ENCODE measurements at regions not wholly inside any gene's neighbourhood (a gene's known extent, or its start where the extent isn't known, plus 50 kb on each side); places are given as distances from the start of the nearest gene placed in this dataset.

- TF ChIP-seq ZBTB7A (IDR thresholded peaks at IDR 0.05; ENCODE audit: low read depth) = no peak
- no peak for TF ChIP-seq REST (IDR thresholded peaks at IDR 0.05; ENCODE audit: low read depth)
- no peak for TF ChIP-seq CREB1 (IDR thresholded peaks at IDR 0.05; ENCODE audit: low read depth)
- no peak for TF ChIP-seq RAD21 (IDR thresholded peaks at IDR 0.05; ENCODE audit: low read depth)
- TF ChIP-seq EP300 (IDR thresholded peaks at IDR 0.05; ENCODE audit: borderline replicate concordance) = no peak
- TF ChIP-seq TAF1 (IDR thresholded peaks at IDR 0.05; ENCODE audit: low read depth) = no peak
- no peak for TF ChIP-seq MAX (IDR thresholded peaks at IDR 0.05)
- no peak for TF ChIP-seq CEBPB (IDR thresholded peaks at IDR 0.05)
- TF ChIP-seq TEAD4 (IDR thresholded peaks at IDR 0.05) = no peak
- TF ChIP-seq FOXM1 (IDR thresholded peaks at IDR 0.05; ENCODE audit: borderline replicate concordance, low read depth) = no peak
- TF ChIP-seq TCF12 (IDR thresholded peaks at IDR 0.05; ENCODE audit: low read depth) = no peak
- TF ChIP-seq YY1 (IDR thresholded peaks at IDR 0.05; ENCODE audit: low read depth) = no peak
- TF ChIP-seq EGR1 (IDR thresholded peaks at IDR 0.05) = no peak
- no peak for TF ChIP-seq USF1 (IDR thresholded peaks at IDR 0.05)
- TF ChIP-seq NFIC (IDR thresholded peaks at IDR 0.05) = no peak
Observed at GRCh38 chr16:65287307-65287706, 165.4 kb upstream of the CDH11 start.

DNA sequence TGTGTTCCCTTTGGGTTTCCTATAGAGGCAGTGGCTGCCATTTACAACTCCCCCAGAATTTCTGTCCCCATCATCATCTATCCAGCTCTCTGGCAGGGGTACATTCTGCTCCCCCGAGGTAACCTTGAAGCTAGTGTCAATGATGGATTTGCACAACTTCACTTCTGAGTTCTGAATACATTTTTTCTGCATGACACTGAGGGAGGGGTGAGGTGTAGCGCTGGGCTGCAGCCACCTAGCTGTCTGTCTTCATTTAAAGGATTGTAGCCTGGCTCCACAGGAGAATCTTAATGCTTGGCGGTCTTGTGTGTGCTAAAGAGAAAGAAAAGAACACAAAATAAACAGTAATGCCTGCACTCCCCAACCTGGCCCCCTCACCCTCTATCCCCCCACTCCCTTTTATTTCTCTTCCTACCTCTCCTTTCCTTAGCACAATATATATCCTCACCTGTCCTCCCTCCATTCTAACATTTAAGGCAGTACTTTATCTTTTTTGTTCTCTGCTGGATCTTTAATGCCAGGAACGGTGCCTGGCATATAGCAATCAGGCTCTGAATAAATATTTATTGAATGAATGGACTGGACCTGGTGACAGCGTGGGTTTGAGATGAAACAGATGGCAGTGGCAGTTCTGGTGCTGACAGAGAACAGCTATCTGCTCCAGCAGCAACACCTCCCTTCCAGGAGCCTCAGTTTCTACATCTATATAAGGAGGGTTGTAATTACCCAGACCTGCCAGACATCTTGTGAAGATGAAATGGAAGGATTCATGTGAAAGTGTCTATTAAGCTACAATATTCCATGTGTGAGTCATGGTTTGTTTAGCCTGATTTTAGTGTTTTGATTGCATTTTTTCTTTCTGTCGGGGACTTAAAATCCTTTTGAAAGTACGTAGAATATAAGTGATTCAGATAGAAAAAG lies 163.5 kb upstream of the CDH11 start:
- no peak for TF ChIP-seq NFIC (IDR thresholded peaks at IDR 0.05)

- TF ChIP-seq FOXM1 (IDR thresholded peaks at IDR 0.05; ENCODE audit: borderline replicate concordance, low read depth) (no peak), NFIC (IDR thresholded peaks at IDR 0.05) (no peak), MAX (IDR thresholded peaks at IDR 0.05) (no peak), TEAD4 (IDR thresholded peaks at IDR 0.05) (no peak), USF1 (IDR thresholded peaks at IDR 0.05) (no peak), RAD21 (IDR thresholded peaks at IDR 0.05; ENCODE audit: low read depth) (no peak), EP300 (IDR thresholded peaks at IDR 0.05; ENCODE audit: borderline replicate concordance) (no peak), TCF12 (IDR thresholded peaks at IDR 0.05; ENCODE audit: low read depth) (no peak), CEBPB (IDR thresholded peaks at IDR 0.05) (no peak), REST (IDR thresholded peaks at IDR 0.05; ENCODE audit: low read depth) (no peak), ZBTB7A (IDR thresholded peaks at IDR 0.05; ENCODE audit: low read depth) (no peak), CREB1 (IDR thresholded peaks at IDR 0.05; ENCODE audit: low read depth) (no peak), TAF1 (IDR thresholded peaks at IDR 0.05; ENCODE audit: low read depth) (no peak), YY1 (IDR thresholded peaks at IDR 0.05; ENCODE audit: low read depth) (no peak), EGR1 (IDR thresholded peaks at IDR 0.05) (no peak)
Observed at GRCh38 chr16:65284626-65285025, 162.8 kb upstream of the CDH11 start.

- TF ChIP-seq YY1 (IDR thresholded peaks at IDR 0.05; ENCODE audit: low read depth) = no peak
- no peak for TF ChIP-seq USF1 (IDR thresholded peaks at IDR 0.05)
- no peak for TF ChIP-seq TAF1 (IDR thresholded peaks at IDR 0.05; ENCODE audit: low read depth)
- no peak for TF ChIP-seq EP300 (IDR thresholded peaks at IDR 0.05; ENCODE audit: borderline replicate concordance)
- no peak for TF ChIP-seq TEAD4 (IDR thresholded peaks at IDR 0.05)
- TF ChIP-seq FOXM1 (IDR thresholded peaks at IDR 0.05; ENCODE audit: borderline replicate concordance, low read depth) = no peak
- no peak for TF ChIP-seq CREB1 (IDR thresholded peaks at IDR 0.05; ENCODE audit: low read depth)
Observed at GRCh38 chr16:65283181-65283651, 161.4 kb upstream of the CDH11 start.

GRCh38 chr16:65281586-65281985 lies 159.7 kb upstream of the CDH11 start:
- TF ChIP-seq RAD21 (IDR thresholded peaks at IDR 0.05; ENCODE audit: low read depth) (no peak), REST (IDR thresholded peaks at IDR 0.05; ENCODE audit: low read depth) (no peak), EGR1 (IDR thresholded peaks at IDR 0.05) (no peak), MAX (IDR thresholded peaks at IDR 0.05) (no peak), USF1 (IDR thresholded peaks at IDR 0.05) (no peak), TAF1 (IDR thresholded peaks at IDR 0.05; ENCODE audit: low read depth) (no peak), CEBPB (IDR thresholded peaks at IDR 0.05) (no peak), TEAD4 (IDR thresholded peaks at IDR 0.05) (no peak), NFIC (IDR thresholded peaks at IDR 0.05) (no peak), YY1 (IDR thresholded peaks at IDR 0.05; ENCODE audit: low read depth) (no peak), CREB1 (IDR thresholded peaks at IDR 0.05; ENCODE audit: low read depth) (no peak), EP300 (IDR thresholded peaks at IDR 0.05; ENCODE audit: borderline replicate concordance) (no peak), ZBTB7A (IDR thresholded peaks at IDR 0.05; ENCODE audit: low read depth) (no peak), TCF12 (IDR thresholded peaks at IDR 0.05; ENCODE audit: low read depth) (no peak)

All from Ishikawa (cell line).